Central memory CD8-positive, alpha-beta T cell (primary cell): ENCODE measurements at regions not wholly inside any gene's neighbourhood (a gene's known extent, or its start where the extent isn't known, plus 50 kb on each side); places are given as distances from the start of the nearest gene placed in this dataset.

Experiments used
- ATAC-seq: fragments of 150-1000 bp; cut with Tn5 transposase; replicated peaks from 2 replicates; pipeline ENCODE4 v1.10.0; 2022; ENCODE audit warnings: mild to moderate bottlenecking, moderate FRiP score, moderate number of reproducible peaks; ENCODE audit not compliant: poor library complexity, severe bottlenecking; ENCODE audit errors: extremely low read depth
- DNase-seq, 2 donors: peaks; one replicate each; pipeline ENCODE4 v3.0.0; 2021; ENCODE audit warnings: low spot score in 2 of 2
- H3K27ac Mint-ChIP-seq: one replicate; pipeline ENCODE4 v1.8.0; 2022; ENCODE audit warnings: low read depth, mild to moderate bottlenecking, moderate library complexity, mixed read lengths
- H3K27me3 Mint-ChIP-seq: one replicate; pipeline ENCODE4 v1.8.0; 2022; ENCODE audit warnings: mixed read lengths
- H3K36me3 Mint-ChIP-seq: one replicate; pipeline ENCODE4 v1.8.0; 2022; ENCODE audit warnings: mild to moderate bottlenecking, moderate library complexity, mixed read lengths; ENCODE audit not compliant: insufficient read depth
- H3K4me1 Mint-ChIP-seq: one replicate; pipeline ENCODE4 v1.8.0; 2022; ENCODE audit warnings: mixed read lengths
- H3K4me3 Mint-ChIP-seq: one replicate; pipeline ENCODE4 v1.8.0; 2022; ENCODE audit warnings: mild to moderate bottlenecking, moderate library complexity, mixed read lengths
- H3K9me3 Mint-ChIP-seq: one replicate; pipeline ENCODE4 v1.8.0; 2022; ENCODE audit warnings: mixed read lengths

GRCh38 chr5:54656261-54656728 lies 138.7 kb downstream of the SNX18 start:
- H3K9me3 Mint-ChIP-seq: no peaks in the 10 kb centered on the region
- ATAC-seq: no peak
- no peak overlapping the region for H3K4me3 Mint-ChIP-seq
- no peak overlapping the region for H3K27ac Mint-ChIP-seq
- H3K36me3 Mint-ChIP-seq: peaks cover 1% of the 10 kb centered on the region
- H3K27me3 Mint-ChIP-seq: no peaks in the 10 kb centered on the region
- no peak for DNase-seq
- peaks cover 28% of the 10 kb centered on the region for H3K4me1 Mint-ChIP-seq

- H3K4me3 Mint-ChIP-seq: no peak overlapping the region
- no peaks in the 10 kb centered on the region for H3K36me3 Mint-ChIP-seq
- no peaks in the 10 kb centered on the region for H3K9me3 Mint-ChIP-seq
- H3K27ac Mint-ChIP-seq: no peak overlapping the region
- H3K27me3 Mint-ChIP-seq: no peaks in the 10 kb centered on the region
- no peak for ATAC-seq
- DNase-seq: no peak
- H3K4me1 Mint-ChIP-seq: peaks cover 33% of the 10 kb centered on the region
Measured at GRCh38 chr5:54655761-54656160, 138.2 kb downstream of the SNX18 start.

- H3K9me3 Mint-ChIP-seq: no peaks in the 10 kb centered on the region
- DNase-seq (no peak), ATAC-seq (no peak)
- H3K36me3 Mint-ChIP-seq: no peaks in the 10 kb centered on the region
- no peak overlapping the region for H3K27ac Mint-ChIP-seq
- H3K4me1 Mint-ChIP-seq: peaks cover 33% of the 10 kb centered on the region
- no peaks in the 10 kb centered on the region for H3K27me3 Mint-ChIP-seq
- no peak overlapping the region for H3K4me3 Mint-ChIP-seq
Measured at GRCh38 chr5:54655266-54655665, 137.7 kb downstream of the SNX18 start.

GRCh38 chr5:54653956-54654614 lies 136.5 kb downstream of the SNX18 start:
- ATAC-seq (no peak), DNase-seq (no peak)
- Mint-ChIP-seq H3K9me3 (no peaks in the 10 kb centered on the region), H3K36me3 (no peaks in the 10 kb centered on the region), H3K27me3 (no peaks in the 10 kb centered on the region), H3K4me1 (peaks cover 33% of the 10 kb centered on the region), H3K27ac (peak overlapping the region; percentile 69), H3K4me3 (no peak overlapping the region)

- no peak for DNase-seq
- Mint-ChIP-seq H3K27me3 (no peaks in the 10 kb centered on the region), H3K36me3 (peaks cover 3% of the 10 kb centered on the region), H3K4me3 (no peak overlapping the region), H3K4me1 (peaks cover 52% of the 10 kb centered on the region), H3K27ac (no peak overlapping the region), H3K9me3 (peaks cover 7% of the 10 kb centered on the region)
- ATAC-seq: no peak
Measured at GRCh38 chr5:54651482-54652076, 134.0 kb downstream of the SNX18 start.

GRCh38 chr5:54649041-54649504 lies 131.5 kb downstream of the SNX18 start:
- no peak for DNase-seq
- Mint-ChIP-seq H3K4me3 (no peak overlapping the region), H3K27ac (peak overlapping the region; percentile 29), H3K36me3 (peaks cover 6% of the 10 kb centered on the region), H3K4me1 (peaks cover 60% of the 10 kb centered on the region), H3K9me3 (peaks cover 7% of the 10 kb centered on the region), H3K27me3 (no peaks in the 10 kb centered on the region)
- no peak for ATAC-seq

GRCh38 chr5:54646356-54647101 lies 129.0 kb downstream of the SNX18 start:
- Mint-ChIP-seq H3K4me1 (peaks cover 59% of the 10 kb centered on the region), H3K36me3 (peaks cover 6% of the 10 kb centered on the region)
- peak; percentile 53 to 77 for DNase-seq

GRCh38 chr5:54645882-54646355 lies 128.4 kb downstream of the SNX18 start:
- peaks cover 55% of the 10 kb centered on the region for H3K4me1 Mint-ChIP-seq
- ATAC-seq (no peak), DNase-seq (no peak)
- peaks cover 7% of the 10 kb centered on the region for H3K9me3 Mint-ChIP-seq
- peak overlapping the region; percentile 64 for H3K4me3 Mint-ChIP-seq
- no peaks in the 10 kb centered on the region for H3K27me3 Mint-ChIP-seq
- H3K27ac Mint-ChIP-seq: peak overlapping the region; percentile 71
- peaks cover 6% of the 10 kb centered on the region for H3K36me3 Mint-ChIP-seq

More at GRCh38 chr5:54646356-54647101, 129.0 kb downstream of the SNX18 start:
- Mint-ChIP-seq H3K27me3 (no peaks in the 10 kb centered on the region), H3K4me3 (peak overlapping the region; percentile 64), H3K27ac (peak overlapping the region; percentile 71), H3K9me3 (peaks cover 7% of the 10 kb centered on the region)
- peak; percentile 94 for ATAC-seq

- H3K4me1 Mint-ChIP-seq: peaks cover 54% of the 10 kb centered on the region
- ATAC-seq (no peak), DNase-seq (no peak)
- no peak overlapping the region for H3K27ac Mint-ChIP-seq
- H3K4me3 Mint-ChIP-seq: peak overlapping the region; percentile 32
- peaks cover 6% of the 10 kb centered on the region for H3K36me3 Mint-ChIP-seq
- no peaks in the 10 kb centered on the region for H3K27me3 Mint-ChIP-seq
- H3K9me3 Mint-ChIP-seq: peaks cover 7% of the 10 kb centered on the region
Measured at GRCh38 chr5:54644226-54644625, 126.7 kb downstream of the SNX18 start.

- ATAC-seq (no peak), DNase-seq (no peak)
- Mint-ChIP-seq H3K27me3 (no peaks in the 10 kb centered on the region), H3K4me3 (no peak overlapping the region), H3K9me3 (peaks cover 7% of the 10 kb centered on the region), H3K4me1 (peaks cover 54% of the 10 kb centered on the region), H3K27ac (no peak overlapping the region), H3K36me3 (peaks cover 6% of the 10 kb centered on the region)
Measured at GRCh38 chr5:54643685-54644106, 126.1 kb downstream of the SNX18 start.

- no peak for ATAC-seq
- no peak overlapping the region for H3K4me3 Mint-ChIP-seq
- no peak for DNase-seq
- peaks cover 44% of the 10 kb centered on the region for H3K4me1 Mint-ChIP-seq
- no peaks in the 10 kb centered on the region for H3K36me3 Mint-ChIP-seq
- H3K27me3 Mint-ChIP-seq: no peaks in the 10 kb centered on the region
- H3K9me3 Mint-ChIP-seq: no peaks in the 10 kb centered on the region
- no peak overlapping the region for H3K27ac Mint-ChIP-seq
Measured at GRCh38 chr5:54639621-54640020, 122.1 kb downstream of the SNX18 start.

GRCh38 chr5:54638106-54638505 lies 120.5 kb downstream of the SNX18 start:
- ATAC-seq: peak; percentile 90
- H3K4me1 Mint-ChIP-seq: peaks cover 29% of the 10 kb centered on the region
- H3K9me3 Mint-ChIP-seq: no peaks in the 10 kb centered on the region
- no peak for DNase-seq
- no peaks in the 10 kb centered on the region for H3K36me3 Mint-ChIP-seq
- H3K27me3 Mint-ChIP-seq: no peaks in the 10 kb centered on the region
- peak overlapping the region; percentile 20 for H3K4me3 Mint-ChIP-seq
- peak overlapping the region; percentile 64 for H3K27ac Mint-ChIP-seq
